MM.1S (cell line): ENCODE measurements at regions not wholly inside any gene's neighbourhood (a gene's known extent, or its start where the extent isn't known, plus 50 kb on each side); places are given as distances from the start of the nearest gene placed in this dataset.

Experiments used
- DNase-seq: peaks from one replicate; pipeline ENCODE4 v3.0.0-alpha.2; 2015
- H2AFZ ChIP-seq: fragments of 300-600 bp; sonication (generic); 2 replicates; pipeline ENCODE4 v1.6.0; 2016; ENCODE audit warnings: antibody characterized with exemption, low read length
- H3F3A ChIP-seq: fragments of 300-600 bp; sonication (generic); 2 replicates; pipeline ENCODE4 v1.6.1; 2016; ENCODE audit warnings: mild to moderate bottlenecking, antibody characterized with exemption, low read length, moderate library complexity, mixed read lengths; ENCODE audit not compliant: insufficient read depth
- H3K27ac ChIP-seq: fragments of 300-600 bp; sonication (generic); 2 replicates; pipeline ENCODE4 v1.5.1; 2016; ENCODE audit warnings: mild to moderate bottlenecking, low read length
- H3K27me3 ChIP-seq: fragments of 300-600 bp; sonication (generic); replicated peaks from 2 replicates; pipeline ENCODE4 v1.6.0; 2016; ENCODE audit warnings: low read length; ENCODE audit not compliant: insufficient read depth
- H3K36me3 ChIP-seq: fragments of 300-600 bp; sonication (generic); replicated peaks from 2 replicates; pipeline ENCODE4 v1.6.1; 2016; ENCODE audit warnings: mild to moderate bottlenecking, low read length, mixed read lengths; ENCODE audit not compliant: insufficient read depth
- H3K4me1 ChIP-seq: fragments of 300-600 bp; sonication (generic); 2 replicates; pipeline ENCODE4 v1.6.1; 2016; ENCODE audit warnings: low read length, mixed read lengths
- H3K4me2 ChIP-seq: fragments of 300-600 bp; sonication (generic); 2 replicates; pipeline ENCODE4 v1.6.0; 2016; ENCODE audit warnings: low read depth, low read length
- H3K4me3 ChIP-seq: fragments of 300-600 bp; sonication (generic); 2 replicates; pipeline ENCODE4 v1.5.1; 2016; ENCODE audit warnings: low read length, mixed read lengths
- H3K79me2 ChIP-seq: fragments of 300-600 bp; sonication (generic); 2 replicates; pipeline ENCODE4 v1.6.1; 2016; ENCODE audit warnings: mixed run types, low read length, mixed read lengths
- H3K9ac ChIP-seq: fragments of 300-600 bp; sonication (generic); 2 replicates; pipeline ENCODE4 v1.6.1; 2016; ENCODE audit warnings: low read length, mixed read lengths
- H3K9me2 ChIP-seq: fragments of 300-600 bp; sonication (generic); replicated peaks from 2 replicates; pipeline ENCODE4 v1.6.1; 2016; ENCODE audit warnings: mild to moderate bottlenecking, low read length, mixed read lengths; ENCODE audit not compliant: insufficient read depth
- H3K9me3 ChIP-seq: fragments of 300-600 bp; sonication (generic); replicated peaks from 2 replicates; pipeline ENCODE4 v1.6.1; 2016; ENCODE audit warnings: mild to moderate bottlenecking, low read length, mixed read lengths; ENCODE audit not compliant: insufficient read depth
- H4K20me1 ChIP-seq: fragments of 300-600 bp; sonication (generic); 2 replicates; pipeline ENCODE4 v1.6.1; 2016; ENCODE audit warnings: mild to moderate bottlenecking, low read length, moderate library complexity, mixed read lengths; ENCODE audit not compliant: insufficient read depth
- CTCF ChIP-seq: fragments of 300-600 bp; sonication (generic); IDR thresholded peaks from 2 replicates; pipeline ENCODE4 v1.5.1; 2016; ENCODE audit warnings: antibody characterized with exemption, low read length, mixed read lengths
- EZH2 ChIP-seq: fragments of 300-600 bp; sonication (generic); optimal IDR thresholded peaks from 2 replicates; pipeline ENCODE3; 2017; ENCODE audit warnings: low read depth, mild to moderate bottlenecking, antibody characterized with exemption, low read length, mixed read lengths
- EZH2phosphoT487 ChIP-seq: fragments of 300-600 bp; sonication (generic); IDR thresholded peaks from 2 replicates; pipeline ENCODE4 v1.6.1; 2018; ENCODE audit warnings: antibody characterized with exemption, low read length

DNA sequence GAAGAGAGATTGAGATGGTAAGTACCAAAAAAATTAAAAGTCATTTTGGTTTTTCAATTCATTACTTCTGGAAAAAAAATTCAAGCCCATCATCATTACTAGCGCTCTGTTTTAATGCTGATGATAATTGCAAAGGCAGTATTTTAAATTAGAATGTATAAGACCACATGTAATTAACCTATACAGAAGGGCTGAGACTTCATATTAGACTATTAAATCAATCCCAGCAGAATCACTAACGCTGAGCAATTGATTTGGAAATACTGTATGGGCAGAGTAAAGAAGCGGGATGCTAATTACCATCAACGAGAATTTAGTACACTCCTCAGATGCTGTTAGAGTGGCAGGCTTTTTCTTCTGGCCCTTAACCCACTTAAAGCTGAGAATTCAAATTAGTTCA, 165.0 kb downstream of the SLC4A3 start:
- Histone ChIP-seq H3K4me1 (no peaks in the 10 kb centered on the region), H3K4me2 (no peak overlapping the region)

DNA sequence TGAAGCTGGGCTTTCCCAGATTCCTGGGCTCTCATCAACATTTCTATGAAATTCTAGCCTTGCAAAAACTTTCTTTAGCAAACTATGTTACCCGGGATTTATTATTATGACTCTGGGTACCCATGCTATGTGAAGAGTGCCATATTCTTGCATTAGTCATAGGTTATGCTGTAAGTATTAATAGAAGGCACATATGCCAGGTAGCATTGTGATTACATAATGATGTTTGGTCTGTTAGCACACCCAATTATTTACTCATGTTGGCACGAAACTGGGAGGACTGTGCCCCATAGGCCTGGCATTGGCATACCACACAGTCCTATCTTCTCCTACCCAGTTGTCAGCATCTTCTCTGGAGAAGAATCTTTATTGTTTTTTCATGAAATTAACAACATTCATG, 171.0 kb downstream of the SLC4A3 start:
- no peak overlapping the region for H3K9ac ChIP-seq
- no peak overlapping the region for H3K4me3 ChIP-seq
- no peaks in the 10 kb centered on the region for H3K27me3 ChIP-seq
- H3K4me1 ChIP-seq, result no peaks in the 10 kb centered on the region
- H3F3A ChIP-seq, result no peaks in the 10 kb centered on the region
- no peaks in the 10 kb centered on the region for H3K79me2 ChIP-seq
- TF ChIP-seq EZH2phosphoT487, result no peak
- no peak for TF ChIP-seq CTCF
- TF ChIP-seq EZH2, result no peak
- H3K9me2 ChIP-seq, result no peaks in the 10 kb centered on the region
- H3K4me2 ChIP-seq, result no peak overlapping the region
- H3K27ac ChIP-seq, result no peak overlapping the region
- H3K9me3 ChIP-seq, result no peaks in the 10 kb centered on the region
- H3K36me3 ChIP-seq, result no peaks in the 10 kb centered on the region
- DNase-seq, result no peak
- no peak overlapping the region for H2AFZ ChIP-seq
- no peaks in the 10 kb centered on the region for H4K20me1 ChIP-seq

More for the DNA sequence above, 165.0 kb downstream of the SLC4A3 start:
- no peaks in the 10 kb centered on the region for H3K36me3 ChIP-seq
- no peak overlapping the region for H3K4me3 ChIP-seq
- H3K9me3 ChIP-seq, result no peaks in the 10 kb centered on the region
- no peaks in the 10 kb centered on the region for H3K79me2 ChIP-seq
- no peaks in the 10 kb centered on the region for H3K9me2 ChIP-seq
- H3F3A ChIP-seq, result no peaks in the 10 kb centered on the region
- H3K27me3 ChIP-seq, result no peaks in the 10 kb centered on the region
- H3K9ac ChIP-seq, result no peak overlapping the region
- H2AFZ ChIP-seq, result no peak overlapping the region
- H3K27ac ChIP-seq, result no peak overlapping the region
- no peak for DNase-seq
- no peaks in the 10 kb centered on the region for H4K20me1 ChIP-seq
- no peak for TF ChIP-seq CTCF
- TF ChIP-seq EZH2, result no peak
- TF ChIP-seq EZH2phosphoT487, result no peak

GRCh38 chr2:219803294-219803693, 175.9 kb downstream of the SLC4A3 start:
- Histone ChIP-seq H2AFZ (no peak overlapping the region), H4K20me1 (no peaks in the 10 kb centered on the region), H3K4me3 (no peak overlapping the region), H3K4me1 (no peaks in the 10 kb centered on the region), H3K36me3 (no peaks in the 10 kb centered on the region), H3K27me3 (no peaks in the 10 kb centered on the region), H3K9ac (no peak overlapping the region), H3K4me2 (no peak overlapping the region), H3K27ac (no peak overlapping the region), H3F3A (no peaks in the 10 kb centered on the region), H3K9me2 (no peaks in the 10 kb centered on the region), H3K79me2 (no peaks in the 10 kb centered on the region), H3K9me3 (no peaks in the 10 kb centered on the region)
- no peak for DNase-seq
- TF ChIP-seq CTCF (no peak), EZH2phosphoT487 (no peak), EZH2 (no peak)
